HUES64 (cell line): ENCODE measurements at regions not wholly inside any gene's neighbourhood (a gene's known extent, or its start where the extent isn't known, plus 50 kb on each side); places are given as distances from the start of the nearest gene placed in this dataset.
"Not testable (repeated sequence)": the region's sequence is repeated elsewhere in the genome, so short reads cannot be mapped to it uniquely, and the experiment has no call there.

Experiments used
- H3K27ac ChIP-seq: 2 replicates; pipeline ENCODE4 v1.7.0; 2013; ENCODE audit warnings: low read depth, low read length, inconsistent platforms
- H3K27me3 ChIP-seq: 2 replicates; pipeline ENCODE4 v1.6.1; 2013; ENCODE audit warnings: mild to moderate bottlenecking, low read length; ENCODE audit not compliant: insufficient read depth
- H3K36me3 ChIP-seq: 2 replicates; pipeline ENCODE4 v1.6.1; 2013; ENCODE audit warnings: mild to moderate bottlenecking, low read length; ENCODE audit not compliant: insufficient read depth
- H3K4me1 ChIP-seq: 2 replicates; pipeline ENCODE4 v1.6.1; 2013; ENCODE audit warnings: mild to moderate bottlenecking, low read length, moderate library complexity; ENCODE audit not compliant: insufficient read depth
- H3K4me3 ChIP-seq: 2 replicates; pipeline ENCODE4 v1.5.1; 2013; ENCODE audit warnings: mild to moderate bottlenecking, low read length, moderate library complexity
- H3K9ac ChIP-seq: 2 replicates; pipeline ENCODE4 v1.6.1; 2013; ENCODE audit warnings: mild to moderate bottlenecking, low read depth, low read length
- H3K9me3 ChIP-seq: 2 replicates; pipeline ENCODE4 v1.6.1; 2013; ENCODE audit warnings: low read depth, low read length; ENCODE audit not compliant: insufficient read depth
- WGBS: fragments of 150-250, 120-280 bp; methylation state at CpG from one replicate; pipeline ENCODE4 v1.1.7; 2013; ENCODE audit warnings: missing lambda C conversion rate; 5-methylcytosine and 5-hydroxymethylcytosine counted together

- H3K27ac ChIP-seq = no peak overlapping the region
- no peaks in the 10 kb centered on the region for H3K36me3 ChIP-seq
- H3K4me3 ChIP-seq = no peak overlapping the region
- H3K4me1 ChIP-seq = peaks cover 24% of the 10 kb centered on the region
- 91% methylated on average over 1 of the region's 1 CpG for WGBS
- no peaks in the 10 kb centered on the region for H3K9me3 ChIP-seq
- H3K9ac ChIP-seq = no peak overlapping the region
- H3K27me3 ChIP-seq = no peaks in the 10 kb centered on the region
Measured at GRCh38 chr10:64394744-64395143, 873.5 kb downstream of the REEP3 start.

GRCh38 chr10:64396105-64396708 lies 875.0 kb downstream of the REEP3 start:
- Histone ChIP-seq H3K4me3 (no peak overlapping the region), H3K27me3 (no peaks in the 10 kb centered on the region), H3K4me1 (peaks cover 24% of the 10 kb centered on the region), H3K9me3 (no peaks in the 10 kb centered on the region), H3K36me3 (no peaks in the 10 kb centered on the region), H3K9ac (no peak overlapping the region), H3K27ac (peak overlapping the region; percentile 70)
- no CpG with 5 or more reads among the region's 1 CpG for WGBS

GRCh38 chr10:64397125-64397524 lies 875.9 kb downstream of the REEP3 start:
- no peaks in the 10 kb centered on the region for H3K36me3 ChIP-seq
- peaks cover 24% of the 10 kb centered on the region for H3K4me1 ChIP-seq
- H3K9ac ChIP-seq = peak overlapping the region; percentile 35; the same call in 1 of the 2 replicates
- peak overlapping the region; percentile 38 for H3K27ac ChIP-seq
- WGBS = 95% methylated on average over 8 of the region's 8 CpGs
- no peak overlapping the region for H3K4me3 ChIP-seq
- no peaks in the 10 kb centered on the region for H3K27me3 ChIP-seq
- no peaks in the 10 kb centered on the region for H3K9me3 ChIP-seq

GRCh38 chr10:64408391-64409183 lies 887.4 kb downstream of the REEP3 start:
- no peak overlapping the region for H3K27ac ChIP-seq
- 94% methylated on average over 1 of the region's 3 CpGs for WGBS

GRCh38 chr10:64409349-64409748 lies 888.1 kb downstream of the REEP3 start:
- 96% methylated on average over 1 of the region's 1 CpG for WGBS
- Histone ChIP-seq H3K9me3 (no peaks in the 10 kb centered on the region), H3K27me3 (no peaks in the 10 kb centered on the region), H3K4me1 (no peaks in the 10 kb centered on the region), H3K27ac (no peak overlapping the region), H3K9ac (no peak overlapping the region), H3K4me3 (no peak overlapping the region), H3K36me3 (no peaks in the 10 kb centered on the region)

More at GRCh38 chr10:64408391-64409183, 887.4 kb downstream of the REEP3 start:
- H3K9ac ChIP-seq = no peak overlapping the region
- no peaks in the 10 kb centered on the region for H3K9me3 ChIP-seq
- H3K4me3 ChIP-seq = no peak overlapping the region
- H3K4me1 ChIP-seq = no peaks in the 10 kb centered on the region
- no peaks in the 10 kb centered on the region for H3K27me3 ChIP-seq
- no peaks in the 10 kb centered on the region for H3K36me3 ChIP-seq

GRCh38 chr10:64416011-64416410 lies 894.8 kb downstream of the REEP3 start:
- Histone ChIP-seq H3K27ac (no peak overlapping the region), H3K9ac (no peak overlapping the region), H3K36me3 (no peaks in the 10 kb centered on the region), H3K4me3 (no peak overlapping the region), H3K27me3 (no peaks in the 10 kb centered on the region), H3K4me1 (no peaks in the 10 kb centered on the region), H3K9me3 (no peaks in the 10 kb centered on the region)
- WGBS = 88% methylated on average over 1 of the region's 1 CpG

- H3K9ac ChIP-seq = no peak overlapping the region
- no peaks in the 10 kb centered on the region for H3K4me1 ChIP-seq
- H3K36me3 ChIP-seq = no peaks in the 10 kb centered on the region
- H3K9me3 ChIP-seq = no peaks in the 10 kb centered on the region
- no peaks in the 10 kb centered on the region for H3K27me3 ChIP-seq
- no peak overlapping the region for H3K4me3 ChIP-seq
- 95% methylated on average over 2 of the region's 2 CpGs for WGBS
- H3K27ac ChIP-seq = no peak overlapping the region
Measured at GRCh38 chr10:64419461-64419860, 898.3 kb downstream of the REEP3 start.

- WGBS = 86% methylated on average over 1 of the region's 3 CpGs
- H3K27ac ChIP-seq = no peak overlapping the region
- H3K36me3 ChIP-seq = no peaks in the 10 kb centered on the region
- H3K4me1 ChIP-seq = no peaks in the 10 kb centered on the region
- no peak overlapping the region for H3K9ac ChIP-seq
- no peak overlapping the region for H3K4me3 ChIP-seq
- no peaks in the 10 kb centered on the region; the same call in 1 of the 2 replicates for H3K9me3 ChIP-seq
- no peaks in the 10 kb centered on the region for H3K27me3 ChIP-seq
Measured at GRCh38 chr10:64426745-64427144, 905.5 kb downstream of the REEP3 start.

- Histone ChIP-seq H3K4me3 (no peak overlapping the region), H3K4me1 (no peaks in the 10 kb centered on the region), H3K27me3 (no peaks in the 10 kb centered on the region), H3K36me3 (no peaks in the 10 kb centered on the region), H3K9me3 (no peaks in the 10 kb centered on the region; the same call in 1 of the 2 replicates), H3K9ac (no peak overlapping the region), H3K27ac (no peak overlapping the region)
- 29% methylated on average over 2 of the region's 2 CpGs for WGBS
Measured at GRCh38 chr10:64430690-64431323, 909.6 kb downstream of the REEP3 start.

GRCh38 chr10:64441872-64442271 lies 920.7 kb downstream of the REEP3 start:
- H3K27me3 ChIP-seq, H3K4me1 ChIP-seq, H3K9ac ChIP-seq, H3K36me3 ChIP-seq, H3K27ac ChIP-seq, H3K9me3 ChIP-seq, H3K4me3 ChIP-seq: not testable (repeated sequence)
- 96% methylated on average over 14 of the region's 14 CpGs for WGBS

- Histone ChIP-seq H3K9me3 (peaks cover 6% of the 10 kb centered on the region; the same call in 1 of the 2 replicates), H3K9ac (no peak overlapping the region), H3K27me3 (no peaks in the 10 kb centered on the region), H3K4me1 (no peaks in the 10 kb centered on the region), H3K36me3 (no peaks in the 10 kb centered on the region), H3K4me3 (no peak overlapping the region), H3K27ac (no peak overlapping the region)
Measured at GRCh38 chr10:64444163-64444562, 923.0 kb downstream of the REEP3 start.
